Upper lobe of right lung (tissue), 1 donor: ENCODE measurements at regions not wholly inside any gene's neighbourhood (a gene's known extent, or its start where the extent isn't known, plus 50 kb on each side); places are given as distances from the start of the nearest gene placed in this dataset.

Source experiments
- ATAC-seq: fragments of 200-7000 bp; cut with Tn5 transposase; one replicate; pipeline ENCODE4 v1.9.1; 2020; ENCODE audit warnings: mild to moderate bottlenecking, moderate library complexity
- DNase-seq: peaks from one replicate; pipeline ENCODE4 v3.0.0-alpha.2; 2020
- H3K27ac ChIP-seq: fragments of 200-600 bp; one replicate; pipeline ENCODE4 v1.8.0; 2022
- H3K27me3 ChIP-seq: fragments of 200-600 bp; one replicate; pipeline ENCODE4 v1.8.0; 2022; ENCODE audit warnings: mild to moderate bottlenecking
- H3K36me3 ChIP-seq: fragments of 200-600 bp; one replicate; pipeline ENCODE4 v1.8.0; 2022
- H3K4me1 ChIP-seq: fragments of 200-600 bp; one replicate; pipeline ENCODE4 v1.8.0; 2022
- H3K4me3 ChIP-seq: fragments of 200-600 bp; one replicate; pipeline ENCODE4 v1.8.0; 2022; ENCODE audit warnings: mild to moderate bottlenecking
- H3K9me3 ChIP-seq: fragments of 200-600 bp; one replicate; pipeline ENCODE4 v1.8.0; 2022
- intact Hi-C: fragments of 100-400 bp; cut with DNase I; formaldehyde crosslinking; loops from one replicate; pipeline ENCODE4 v1.11.0; 2022
- TF ChIP-seq, protein P1 (sequence below): fragments of 200-600 bp; IDR thresholded peaks from one replicate; pipeline ENCODE4 v1.8.0; 2022; ENCODE audit warnings: antibody characterized with exemption
- donor health status: DM: no; HTN: yes; CAD: no; lungs with severe emphysema.

DNA sequence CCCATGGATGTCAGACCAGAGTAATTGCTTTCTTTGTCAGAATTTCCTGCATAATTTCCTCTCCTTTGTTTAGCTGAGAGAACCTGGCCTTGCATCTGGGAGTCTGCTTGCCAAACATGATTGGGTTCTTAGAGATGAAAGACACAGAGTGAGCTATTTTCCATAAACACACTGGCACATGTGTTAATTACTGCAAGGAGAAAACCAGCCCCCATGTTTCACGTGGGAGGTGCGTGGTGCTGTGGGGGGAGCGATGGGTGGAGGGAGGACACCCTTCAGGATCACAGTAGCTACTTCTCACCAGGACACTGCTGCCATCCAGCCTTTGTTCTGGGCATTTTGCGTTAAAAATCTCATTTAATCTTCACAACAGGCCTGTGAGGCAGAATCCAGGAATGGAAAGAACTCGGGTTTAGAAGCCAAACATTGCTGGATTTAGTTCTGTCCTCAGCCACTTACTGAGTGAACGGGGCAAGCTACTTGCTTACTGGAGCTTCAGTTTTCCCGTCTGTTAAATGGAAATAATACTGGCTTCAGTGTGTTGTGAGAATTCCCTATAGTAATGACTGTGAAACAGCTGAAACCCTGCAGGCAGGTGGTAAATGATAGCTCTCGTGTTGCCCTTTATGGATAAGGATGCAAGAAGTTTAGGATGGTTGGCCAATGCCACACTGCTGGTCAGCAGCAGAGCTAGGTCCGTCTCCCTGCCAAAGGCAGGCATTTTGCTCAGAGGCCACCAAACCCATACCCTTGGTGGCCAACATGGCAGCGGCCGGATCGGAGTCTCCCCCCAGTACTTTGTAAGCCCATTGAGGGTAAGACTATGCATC, 100.1 kb upstream of the ASAP2 start:
- no peaks in the 10 kb centered on the region for H3K27me3 ChIP-seq
- no peaks in the 10 kb centered on the region for H3K9me3 ChIP-seq
- H3K36me3 ChIP-seq: no peaks in the 10 kb centered on the region
- H3K4me1 ChIP-seq: peaks cover 21% of the 10 kb centered on the region
- intact Hi-C loops: no loop called here
- DNase-seq (no peak), ATAC-seq (peak; percentile 5)
- TF ChIP-seq, protein P1, sequence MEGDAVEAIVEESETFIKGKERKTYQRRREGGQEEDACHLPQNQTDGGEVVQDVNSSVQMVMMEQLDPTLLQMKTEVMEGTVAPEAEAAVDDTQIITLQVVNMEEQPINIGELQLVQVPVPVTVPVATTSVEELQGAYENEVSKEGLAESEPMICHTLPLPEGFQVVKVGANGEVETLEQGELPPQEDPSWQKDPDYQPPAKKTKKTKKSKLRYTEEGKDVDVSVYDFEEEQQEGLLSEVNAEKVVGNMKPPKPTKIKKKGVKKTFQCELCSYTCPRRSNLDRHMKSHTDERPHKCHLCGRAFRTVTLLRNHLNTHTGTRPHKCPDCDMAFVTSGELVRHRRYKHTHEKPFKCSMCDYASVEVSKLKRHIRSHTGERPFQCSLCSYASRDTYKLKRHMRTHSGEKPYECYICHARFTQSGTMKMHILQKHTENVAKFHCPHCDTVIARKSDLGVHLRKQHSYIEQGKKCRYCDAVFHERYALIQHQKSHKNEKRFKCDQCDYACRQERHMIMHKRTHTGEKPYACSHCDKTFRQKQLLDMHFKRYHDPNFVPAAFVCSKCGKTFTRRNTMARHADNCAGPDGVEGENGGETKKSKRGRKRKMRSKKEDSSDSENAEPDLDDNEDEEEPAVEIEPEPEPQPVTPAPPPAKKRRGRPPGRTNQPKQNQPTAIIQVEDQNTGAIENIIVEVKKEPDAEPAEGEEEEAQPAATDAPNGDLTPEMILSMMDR: no peak
- H3K4me3 ChIP-seq: no peak overlapping the region
- no peak overlapping the region for H3K27ac ChIP-seq

DNA sequence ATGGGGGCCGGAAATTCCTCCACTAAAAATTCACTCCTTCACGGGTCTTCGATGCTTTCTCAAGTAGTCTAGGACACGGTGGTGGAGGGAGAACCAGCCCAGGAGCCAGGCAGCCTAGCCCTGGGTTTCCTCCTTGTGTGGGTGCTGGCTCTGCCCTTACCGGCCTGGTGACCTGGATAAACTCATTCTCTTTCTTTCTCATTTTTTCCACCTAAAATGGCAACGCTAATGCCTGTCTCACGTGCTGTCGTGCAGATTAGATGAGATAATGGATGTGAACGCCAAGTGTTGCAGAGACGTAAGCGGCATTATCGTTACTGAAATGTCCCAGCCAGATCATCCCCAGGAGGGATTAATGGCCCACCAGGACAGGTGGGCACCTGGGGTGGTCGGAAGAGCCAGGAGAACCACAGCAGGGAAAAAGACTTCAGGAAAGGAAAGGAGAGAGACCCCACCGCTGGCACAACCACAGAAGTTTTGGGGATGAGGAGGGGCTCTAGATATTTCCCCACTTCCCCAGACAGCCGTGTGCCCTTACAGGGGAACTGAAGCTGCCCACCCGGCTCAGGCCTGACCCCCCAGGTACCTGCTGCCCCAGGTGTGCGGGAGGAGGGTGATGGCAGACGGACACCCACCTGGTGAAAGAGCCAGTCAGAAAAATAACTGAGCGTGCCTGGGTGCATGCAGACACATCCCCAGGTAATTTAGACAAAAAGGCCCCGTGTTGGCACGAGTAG, 100.8 kb upstream of the ASAP2 start:
- intact Hi-C loops: no loop called here
- Histone ChIP-seq H3K4me1 (peaks cover 21% of the 10 kb centered on the region), H3K9me3 (no peaks in the 10 kb centered on the region), H3K27me3 (no peaks in the 10 kb centered on the region), H3K27ac (no peak overlapping the region), H3K36me3 (no peaks in the 10 kb centered on the region), H3K4me3 (no peak overlapping the region)
- TF ChIP-seq, protein P1: no peak
- ATAC-seq: no peak
- no peak for DNase-seq

DNA sequence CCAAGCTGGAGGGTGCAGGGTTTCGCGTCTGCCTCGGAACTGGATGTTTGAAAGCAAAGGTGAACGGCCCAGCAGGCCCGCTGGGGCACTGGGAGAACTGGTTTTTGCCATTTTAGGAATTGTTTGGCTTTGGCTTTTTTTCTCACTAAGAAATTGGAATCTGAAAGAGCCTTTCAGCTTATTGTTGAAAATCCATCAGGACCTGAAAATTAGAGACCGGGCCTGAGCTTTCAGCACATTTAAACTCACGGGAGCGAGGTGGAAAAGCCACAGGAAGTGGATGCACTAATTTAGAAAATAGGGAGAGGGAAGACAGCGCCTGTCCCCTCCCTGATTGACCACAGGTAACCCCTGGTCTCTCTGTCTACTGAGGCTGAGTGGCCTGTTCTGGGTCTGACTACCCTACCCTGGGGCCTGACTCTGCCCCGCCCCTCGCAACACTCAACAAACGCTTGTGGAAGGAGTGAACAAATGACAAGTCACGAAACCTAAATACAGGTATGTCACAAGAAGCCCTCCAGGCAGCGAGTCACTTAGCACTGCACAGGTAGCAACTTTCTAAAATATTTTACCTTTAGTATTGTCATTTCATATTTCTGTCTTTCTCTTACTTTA, 100.3 kb upstream of the MBOAT2 start:
- no peak for ATAC-seq
- intact Hi-C loops: no loop called here
- no peak for DNase-seq
- TF ChIP-seq, protein P1: no peak
- Histone ChIP-seq H3K4me1 (peaks cover 20% of the 10 kb centered on the region), H3K4me3 (no peak overlapping the region), H3K36me3 (no peaks in the 10 kb centered on the region), H3K27ac (no peak overlapping the region), H3K9me3 (no peaks in the 10 kb centered on the region), H3K27me3 (no peaks in the 10 kb centered on the region)

DNA sequence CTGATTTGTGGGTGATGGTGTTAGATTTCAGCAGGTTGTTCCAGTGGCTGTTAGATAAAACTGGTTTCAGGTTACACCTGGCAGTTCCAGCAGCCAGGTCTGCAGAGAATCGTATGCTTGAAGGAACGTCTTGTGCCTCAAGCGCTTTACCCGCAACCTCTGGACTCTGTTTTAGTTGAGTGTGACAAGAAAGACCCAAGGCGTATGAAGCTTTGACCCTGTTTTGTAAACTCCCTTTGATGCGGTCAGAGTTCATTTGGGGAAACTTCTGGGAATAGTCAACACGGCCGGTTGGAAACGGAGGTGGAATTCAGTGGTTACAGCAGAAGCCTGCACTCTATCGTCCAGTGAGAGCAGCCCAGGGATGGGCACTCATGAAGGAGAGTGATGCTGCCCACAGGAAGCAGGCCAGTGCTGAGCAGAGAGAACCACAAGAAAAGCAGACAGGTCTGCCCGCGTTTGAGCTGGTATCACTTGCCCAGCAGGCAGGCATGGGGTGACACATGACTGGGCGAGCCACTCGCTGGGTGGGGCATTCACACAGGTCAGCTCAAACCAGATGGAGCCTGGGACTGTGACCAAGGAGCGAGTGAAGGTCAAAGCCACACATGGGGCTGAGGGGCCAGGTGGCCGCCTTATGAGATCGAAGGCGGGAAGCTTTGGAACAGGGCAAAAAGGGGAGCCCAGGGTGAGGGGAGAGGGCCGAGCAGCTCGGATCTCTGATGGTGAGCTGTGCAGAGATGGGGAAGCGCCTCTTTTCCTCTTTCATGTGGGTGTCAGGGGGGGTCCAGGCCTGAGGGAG, 99.6 kb upstream of the MBOAT2 start:
- DNase-seq: no peak
- H3K4me1 ChIP-seq: peaks cover 13% of the 10 kb centered on the region
- no peak for ATAC-seq
- TF ChIP-seq, protein P1: no peak
- no peak overlapping the region for H3K27ac ChIP-seq
- H3K4me3 ChIP-seq: no peak overlapping the region
- H3K9me3 ChIP-seq: no peaks in the 10 kb centered on the region
- intact Hi-C loops: no loop called here
- no peaks in the 10 kb centered on the region for H3K36me3 ChIP-seq
- H3K27me3 ChIP-seq: no peaks in the 10 kb centered on the region

DNA sequence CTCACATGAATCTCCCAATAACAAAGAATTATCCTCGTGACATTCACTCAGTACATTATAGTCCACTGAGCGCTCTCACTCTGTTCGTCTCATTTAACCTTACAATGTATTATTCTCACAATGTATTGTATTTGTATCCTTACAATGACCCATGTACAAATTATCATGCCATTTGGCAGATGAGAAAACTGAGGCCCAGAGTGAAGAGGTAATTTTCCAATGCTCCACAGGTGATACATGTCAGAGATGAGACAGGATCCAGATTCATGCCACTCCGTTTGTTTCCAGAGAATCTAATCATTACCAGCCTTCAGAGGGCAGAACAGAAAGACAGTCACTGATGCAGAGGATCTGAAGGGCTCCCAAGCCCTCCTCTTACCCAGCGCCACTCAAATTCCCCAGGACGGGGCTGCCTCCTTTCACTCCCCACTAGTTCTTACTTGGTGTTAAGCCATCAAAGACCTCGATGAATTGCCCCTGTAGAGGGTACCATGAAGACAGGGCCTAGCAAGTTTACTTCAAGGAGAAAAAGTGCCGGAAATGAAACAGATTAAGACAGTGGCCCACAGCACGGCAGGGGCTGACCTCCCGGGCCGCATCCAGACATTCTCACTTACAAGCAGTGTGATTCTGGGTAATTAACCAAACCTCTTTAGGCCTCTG, 98.4 kb upstream of the MBOAT2 start:
- ATAC-seq (no peak), DNase-seq (no peak)
- H3K27me3 ChIP-seq: no peaks in the 10 kb centered on the region
- intact Hi-C loops: no loop called here
- H3K4me1 ChIP-seq: peaks cover 2% of the 10 kb centered on the region
- no peak overlapping the region for H3K4me3 ChIP-seq
- H3K27ac ChIP-seq: no peak overlapping the region
- no peaks in the 10 kb centered on the region for H3K36me3 ChIP-seq
- H3K9me3 ChIP-seq: no peaks in the 10 kb centered on the region
- TF ChIP-seq, protein P1: no peak
